GM13976 (cell line): ENCODE measurements at regions not wholly inside any gene's neighbourhood (a gene's known extent, or its start where the extent isn't known, plus 50 kb on each side); places are given as distances from the start of the nearest gene placed in this dataset.
"Not testable (repeated sequence)": the region's sequence is repeated elsewhere in the genome, so short reads cannot be mapped to it uniquely, and the experiment has no call there.

ENCODE experiments used
- DNase-seq: peaks from one replicate; pipeline ENCODE4 v3.0.0; 2012; ENCODE audit warnings: low spot score
- in situ Hi-C: fragments of 300-500 bp; cut with MboI; formaldehyde crosslinking; loops from one replicate; pipeline ENCODE4 v1.12.0; 2022; ENCODE audit warnings: low sequenced_read_pairs, mixed read lengths, inconsistent platforms; ENCODE audit not compliant: unreplicated experiment
- TF ChIP-seq, protein P1 (sequence below): IDR thresholded peaks from 2 replicates; pipeline ENCODE4 v1.5.1; 2012; ENCODE audit warnings: borderline replicate concordance, mild to moderate bottlenecking; ENCODE audit not compliant: insufficient read depth; ENCODE audit errors: extremely low read depth, missing control alignments, control extremely low read depth

DNA sequence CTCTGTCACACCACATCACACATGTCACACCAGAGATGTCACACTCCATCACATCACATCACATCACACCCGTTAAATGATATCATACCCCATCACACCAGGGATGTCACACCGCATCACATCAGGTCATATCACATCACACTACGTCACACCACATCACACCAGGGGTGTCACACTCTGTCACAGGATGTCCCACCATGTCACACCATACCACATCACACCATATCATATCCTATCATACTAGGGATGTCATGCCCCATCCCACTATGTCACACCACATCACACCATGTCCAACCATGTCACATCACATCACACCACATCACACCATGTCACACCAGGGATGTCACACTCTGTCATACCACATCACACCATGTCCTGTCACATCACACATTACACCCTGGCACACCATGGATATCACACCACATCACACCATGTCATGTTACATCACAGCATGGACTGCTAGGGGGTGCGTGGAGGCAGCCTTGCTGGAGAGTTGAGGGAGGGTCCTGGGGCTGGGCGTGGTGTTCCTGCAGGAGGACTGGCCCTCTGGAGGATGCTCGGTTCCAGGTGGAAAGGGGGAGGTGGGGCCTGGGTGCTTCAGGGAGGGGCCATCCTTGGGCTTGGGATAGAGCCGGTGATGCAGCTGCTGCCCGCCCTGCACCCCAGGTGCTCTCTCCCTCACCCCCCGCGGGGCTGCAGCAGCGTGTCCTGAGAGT is 134.6 kb downstream of the TMEM121 start:
- in situ Hi-C loops: no loop called here
- DNase-seq: no peak

DNA sequence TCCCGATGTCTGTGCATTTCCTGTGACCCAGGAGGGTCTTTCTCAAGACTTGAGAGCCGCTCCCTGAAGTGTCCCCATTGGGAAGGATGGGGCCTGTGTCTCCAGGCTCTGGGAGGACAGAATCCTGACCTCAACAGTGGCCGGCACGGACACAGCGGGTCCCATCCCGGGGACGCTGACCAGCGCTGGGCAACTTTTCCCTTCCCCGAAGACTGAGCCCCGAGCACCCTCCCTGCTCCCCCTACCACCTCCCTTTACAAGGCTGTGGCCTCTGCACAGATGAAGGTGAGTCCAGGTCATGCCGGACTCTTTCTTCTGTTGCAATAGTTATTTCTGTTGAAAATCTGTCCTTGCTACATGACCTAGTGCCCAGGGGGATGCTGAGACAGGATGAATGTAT is 135.7 kb downstream of the TMEM121 start:
- in situ Hi-C loops, DNase-seq: not testable (repeated sequence)

More for the DNA sequence above, 134.6 kb downstream of the TMEM121 start:
- TF ChIP-seq, protein P1, sequence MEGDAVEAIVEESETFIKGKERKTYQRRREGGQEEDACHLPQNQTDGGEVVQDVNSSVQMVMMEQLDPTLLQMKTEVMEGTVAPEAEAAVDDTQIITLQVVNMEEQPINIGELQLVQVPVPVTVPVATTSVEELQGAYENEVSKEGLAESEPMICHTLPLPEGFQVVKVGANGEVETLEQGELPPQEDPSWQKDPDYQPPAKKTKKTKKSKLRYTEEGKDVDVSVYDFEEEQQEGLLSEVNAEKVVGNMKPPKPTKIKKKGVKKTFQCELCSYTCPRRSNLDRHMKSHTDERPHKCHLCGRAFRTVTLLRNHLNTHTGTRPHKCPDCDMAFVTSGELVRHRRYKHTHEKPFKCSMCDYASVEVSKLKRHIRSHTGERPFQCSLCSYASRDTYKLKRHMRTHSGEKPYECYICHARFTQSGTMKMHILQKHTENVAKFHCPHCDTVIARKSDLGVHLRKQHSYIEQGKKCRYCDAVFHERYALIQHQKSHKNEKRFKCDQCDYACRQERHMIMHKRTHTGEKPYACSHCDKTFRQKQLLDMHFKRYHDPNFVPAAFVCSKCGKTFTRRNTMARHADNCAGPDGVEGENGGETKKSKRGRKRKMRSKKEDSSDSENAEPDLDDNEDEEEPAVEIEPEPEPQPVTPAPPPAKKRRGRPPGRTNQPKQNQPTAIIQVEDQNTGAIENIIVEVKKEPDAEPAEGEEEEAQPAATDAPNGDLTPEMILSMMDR: no peak

DNA sequence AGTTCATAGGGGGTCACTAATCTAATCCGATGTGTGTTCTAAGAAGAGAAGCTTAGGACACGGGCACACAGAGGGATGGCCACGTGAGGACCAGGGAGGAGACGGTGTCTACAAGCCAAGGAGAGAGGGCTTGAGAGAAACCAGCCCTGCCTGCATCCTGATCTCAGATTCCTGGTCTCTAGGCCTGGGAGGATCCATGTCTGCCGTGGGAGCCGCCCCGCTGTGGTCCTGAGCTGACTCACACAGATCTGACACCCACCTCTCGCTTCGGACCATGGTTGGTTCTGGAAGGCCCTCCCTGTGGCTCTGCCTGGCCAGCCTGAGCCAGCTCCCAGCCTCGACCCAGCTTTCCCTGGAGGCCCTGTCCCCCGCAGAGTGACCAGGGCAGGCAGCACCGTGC is 136.2 kb downstream of the TMEM121 start:
- in situ Hi-C loops: not testable (repeated sequence)

DNA sequence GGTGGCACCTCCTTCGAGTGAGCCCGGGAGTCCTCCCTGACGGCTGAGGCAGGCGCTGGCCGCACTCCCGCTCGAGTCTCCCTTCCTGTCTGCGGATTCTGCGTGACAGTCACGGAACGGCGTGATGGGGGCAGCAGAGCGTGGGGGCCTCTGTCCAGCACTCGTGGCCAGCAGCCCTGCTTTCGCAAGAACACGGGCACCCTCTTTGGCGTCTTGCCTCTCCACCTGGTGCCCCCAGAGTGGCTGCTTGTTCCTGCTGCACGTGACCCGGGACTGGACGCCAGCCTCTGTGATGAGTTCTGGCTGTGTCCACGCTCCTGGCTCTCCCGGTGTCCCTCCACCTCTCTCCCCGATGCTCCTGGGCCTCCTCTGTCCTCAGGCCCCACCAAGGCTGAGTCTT is 136.9 kb downstream of the TMEM121 start:
- in situ Hi-C loops: not testable (repeated sequence)

More for the DNA sequence above, 136.2 kb downstream of the TMEM121 start:
- not testable (repeated sequence) for DNase-seq

DNA sequence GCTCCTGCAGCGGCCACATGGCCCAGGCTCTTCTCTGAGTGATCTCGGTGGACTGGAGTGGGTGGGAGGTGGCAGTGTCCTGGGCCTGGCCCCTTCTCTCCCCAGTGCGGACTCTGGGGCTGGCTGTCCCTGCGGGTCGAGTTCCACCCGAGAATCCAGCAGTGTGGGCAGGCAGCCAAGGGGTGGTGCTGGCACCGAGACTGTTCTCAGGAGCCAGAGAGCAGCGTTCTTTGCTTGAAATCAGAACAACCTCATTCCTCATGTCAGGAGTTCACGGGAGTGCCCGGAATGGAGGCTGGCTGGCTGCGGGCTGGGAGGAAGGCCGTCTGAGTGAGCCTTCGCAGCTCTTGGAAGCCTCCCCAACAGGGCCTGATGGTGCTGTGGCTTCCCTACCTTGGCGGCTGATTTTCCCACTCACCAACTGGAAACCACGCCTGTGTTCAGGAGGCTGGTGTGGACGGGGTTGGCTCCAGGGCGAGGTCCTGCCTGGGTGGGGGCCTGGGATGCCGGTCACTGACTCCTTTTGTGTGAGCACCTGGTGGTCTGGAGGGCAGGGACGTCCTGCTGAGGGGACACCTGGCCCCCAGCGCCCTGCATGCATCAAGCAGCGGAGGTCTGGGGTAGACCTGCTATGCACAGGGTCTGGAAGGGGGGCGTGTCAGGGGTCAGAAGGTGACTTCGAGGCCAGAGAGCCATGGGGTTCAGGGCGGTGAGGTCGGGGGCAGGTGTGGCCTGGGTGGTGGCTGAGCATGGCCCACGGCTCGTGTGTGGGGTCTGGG is 137.6 kb downstream of the TMEM121 start:
- in situ Hi-C loops, DNase-seq: not testable (repeated sequence)

More for the DNA sequence above, 136.9 kb downstream of the TMEM121 start:
- not testable (repeated sequence) for DNase-seq

DNA sequence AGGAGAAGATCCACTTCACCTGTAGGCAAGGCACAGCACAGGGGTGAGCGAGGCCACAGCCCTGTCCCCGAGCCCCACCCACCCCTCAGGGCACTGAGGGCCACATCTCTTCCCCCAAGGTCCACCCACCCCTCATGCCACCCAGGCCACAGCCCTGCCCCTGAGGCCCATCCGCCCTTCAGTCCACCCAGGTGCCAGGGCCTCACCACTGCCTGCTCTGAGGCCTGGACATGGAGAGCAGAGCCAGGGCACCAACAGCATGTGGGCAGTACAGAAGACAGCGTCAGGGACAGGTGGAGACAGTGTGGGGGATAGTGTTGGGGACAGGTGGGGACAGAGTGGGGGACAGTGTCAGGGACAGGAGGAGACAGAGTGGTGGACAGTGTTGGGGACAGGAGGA is 138.3 kb downstream of the TMEM121 start:
- in situ Hi-C loops: no loop called here
- TF ChIP-seq, protein P1: no peak
- no peak for DNase-seq

DNA sequence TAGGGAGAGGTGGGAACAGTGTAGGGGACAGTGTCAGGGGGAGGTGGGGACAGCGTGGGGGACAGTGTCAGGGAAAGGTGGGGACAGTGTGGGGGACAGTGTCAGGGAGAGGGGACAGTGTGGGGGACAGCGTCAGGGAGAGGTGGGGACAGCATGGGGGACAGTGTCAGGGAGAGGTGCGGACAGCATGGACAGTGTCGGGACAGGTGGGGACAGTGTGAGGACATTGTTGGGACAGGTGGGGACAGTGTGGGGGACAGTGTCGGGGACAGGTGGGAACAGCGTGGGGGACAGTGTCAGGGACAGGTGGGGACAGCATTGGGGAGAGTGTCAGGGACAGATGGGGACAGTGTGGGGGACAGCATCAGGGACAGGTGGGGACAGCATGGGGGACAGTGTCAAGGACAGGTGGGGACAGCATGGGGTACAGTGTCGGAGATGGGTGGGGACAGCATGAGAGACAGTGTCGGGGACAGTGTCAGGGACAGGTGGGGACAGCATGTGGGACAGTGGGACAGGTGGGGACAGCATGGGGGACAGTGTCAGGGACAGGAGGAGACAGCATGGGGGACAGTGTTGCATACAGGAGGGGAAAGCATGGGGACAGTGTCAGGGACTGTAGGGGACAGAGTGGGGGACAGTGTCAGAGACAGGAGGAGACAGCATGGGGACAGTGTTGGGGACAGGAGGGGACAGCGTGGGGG is 139.0 kb downstream of the TMEM121 start:
- TF ChIP-seq, protein P1: no peak
- no peak for DNase-seq
- in situ Hi-C loops: no loop called here

DNA sequence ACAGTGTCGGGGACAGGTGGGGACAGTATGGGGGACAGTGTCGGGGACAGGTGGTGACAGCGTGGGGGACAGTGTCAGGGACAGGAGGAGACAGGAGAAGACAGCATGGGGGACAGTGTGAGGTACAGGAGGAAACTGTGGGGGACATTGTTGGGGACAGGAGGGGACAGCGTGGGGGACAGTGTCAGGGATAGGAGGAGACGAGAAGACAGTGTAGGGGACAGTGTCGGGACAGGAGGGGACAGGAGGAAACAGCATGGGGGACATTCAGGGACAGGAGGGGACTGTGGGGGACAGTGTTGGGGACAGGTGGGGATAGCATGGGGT is 139.5 kb downstream of the TMEM121 start:
- no peak for DNase-seq
- in situ Hi-C loops: no loop called here
- TF ChIP-seq, protein P1: no peak

DNA sequence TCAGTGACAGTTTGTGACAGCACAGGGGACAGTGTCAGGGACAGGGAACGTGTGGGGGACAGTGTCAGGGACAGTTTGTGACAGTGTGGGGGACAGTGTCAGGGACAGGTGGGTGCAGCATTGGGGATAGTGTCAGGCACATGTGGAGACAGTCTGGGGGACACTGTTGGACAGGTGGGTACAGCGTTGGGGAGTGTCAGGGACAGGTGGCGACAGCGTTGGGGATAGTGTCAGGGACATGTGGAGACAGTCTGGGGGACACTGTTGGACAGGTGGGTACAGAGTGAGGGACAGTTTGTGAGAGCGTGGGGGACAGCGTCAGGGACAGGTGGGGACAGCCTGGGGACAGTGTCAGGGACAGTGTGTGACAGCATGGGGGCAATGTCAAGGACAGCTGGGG is 140.0 kb downstream of the TMEM121 start:
- TF ChIP-seq, protein P1: no peak
- in situ Hi-C loops: no loop called here
- DNase-seq: no peak

DNA sequence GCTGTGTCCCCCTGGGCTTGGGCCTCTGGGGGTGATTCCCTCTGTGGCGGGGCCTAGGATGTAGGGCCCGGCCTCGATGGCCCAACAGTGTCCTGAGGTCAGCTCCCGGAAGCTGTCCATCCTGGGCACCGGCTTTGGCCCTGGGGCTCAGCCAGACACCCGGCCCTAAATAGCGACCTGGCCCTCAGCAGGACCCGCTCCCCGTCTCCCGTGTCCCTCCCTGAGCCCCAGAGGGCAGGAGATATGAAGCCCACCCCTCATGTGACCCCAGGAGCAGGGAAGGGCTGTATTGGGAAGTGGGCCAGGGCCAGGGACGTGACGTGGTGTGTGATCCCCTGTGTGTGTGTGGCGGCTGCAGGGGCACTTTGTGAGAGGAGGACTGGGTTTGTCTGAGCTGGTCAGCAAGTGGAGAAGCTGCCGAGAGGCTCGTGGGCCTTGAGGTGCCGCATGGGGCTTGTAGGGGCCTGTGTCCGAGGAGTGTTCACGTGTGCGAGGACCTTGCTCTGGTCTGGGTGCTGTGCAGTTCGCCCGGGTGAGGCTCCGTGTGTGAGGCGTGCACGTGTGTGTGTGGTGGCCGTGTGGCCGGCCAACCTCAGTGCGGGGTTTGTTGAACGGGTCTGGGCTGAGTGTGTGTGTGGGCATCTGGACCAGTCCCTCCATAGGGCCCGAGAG is 140.7 kb downstream of the TMEM121 start:
- DNase-seq, in situ Hi-C loops: not testable (repeated sequence)

DNA sequence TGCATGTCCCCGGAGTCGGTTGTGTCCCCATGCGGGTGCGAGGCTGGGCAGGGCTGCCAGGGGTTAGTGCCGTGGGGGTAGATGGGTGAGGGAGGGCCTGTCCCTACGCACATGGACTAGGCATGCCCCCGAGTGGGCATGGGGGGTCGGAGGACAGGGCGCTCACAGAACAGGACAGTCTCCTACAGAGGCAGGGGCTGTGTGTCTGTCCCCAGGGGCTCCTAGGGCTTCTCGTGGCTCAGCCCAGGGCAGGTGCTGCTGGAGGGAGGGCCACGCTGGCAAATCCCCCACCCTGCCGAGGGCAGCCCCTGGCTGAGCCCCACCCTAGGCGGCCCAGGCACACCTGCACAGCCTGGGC is 141.3 kb downstream of the TMEM121 start:
- DNase-seq, in situ Hi-C loops: not testable (repeated sequence)

DNA sequence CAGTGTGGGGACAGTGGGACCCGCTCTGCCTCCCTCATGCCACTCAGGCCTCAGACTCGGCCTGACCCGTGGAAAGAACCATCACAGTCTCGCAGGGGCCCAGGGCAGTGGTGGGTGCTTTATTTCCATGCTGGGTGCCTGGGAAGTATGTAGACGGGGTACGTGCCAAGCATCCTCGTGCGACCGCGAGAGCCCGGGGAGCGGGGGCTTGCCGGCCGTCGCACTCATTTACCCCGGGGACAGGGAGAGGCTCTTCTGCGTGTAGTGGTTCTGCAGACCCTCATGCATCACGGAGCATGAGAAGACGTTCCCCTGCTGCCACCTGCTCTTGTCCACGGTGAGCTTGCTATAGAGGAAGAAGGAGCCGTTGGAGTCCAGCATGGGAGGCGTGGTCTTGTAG is 141.6 kb downstream of the TMEM121 start:
- in situ Hi-C loops, DNase-seq: not testable (repeated sequence)
